ENCODE measurements at regions not wholly inside any gene's neighbourhood (a gene's known extent, or its start where the extent isn't known, plus 50 kb on each side); places are given as distances from the start of the nearest gene placed in this dataset.

DNA sequence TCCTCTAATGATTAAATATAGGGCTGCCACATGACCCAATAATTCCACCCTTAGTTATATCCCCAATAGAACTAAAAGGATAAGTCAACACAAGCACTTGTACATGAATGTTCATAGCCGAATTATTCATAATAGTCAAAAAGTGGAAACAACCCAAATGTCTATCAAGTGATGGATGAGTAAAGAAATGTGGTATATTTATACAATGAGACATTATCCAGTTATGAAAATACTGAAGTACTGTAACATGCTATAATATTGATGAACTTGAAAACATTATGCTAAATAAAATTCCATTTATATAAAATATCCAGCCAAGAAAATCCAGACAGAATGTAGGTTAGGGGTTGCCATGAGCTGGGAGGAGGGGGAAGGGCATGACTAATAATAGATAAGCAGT, 436.7 kb upstream of the AADAT start:
- Histone ChIP-seq H3K9me3 (no peaks in the 10 kb centered on the region), H3K4me3 (no peak overlapping the region), H3K4me2 (no peak overlapping the region), H3K4me1 (no peaks in the 10 kb centered on the region), H3K27ac (no peak overlapping the region)
- WGBS (ENCODE audit: missing lambda C conversion rate), result 15% methylated on average over 1 of the region's 1 CpG
- DNase-seq (ENCODE audit: low read depth in 1 of 2, low spot score in 1 of 2) (no peak), ATAC-seq (no peak), FAIRE-seq (no peak)
- ChIA-PET POLR2A (no interaction called here), CTCF (no interaction called here)
- TF ChIP-seq EHF (CRISPR knock-in tag; IDR thresholded peaks at IDR 0.05), result no peak
- TF ChIP-seq BHLHE40 (IDR thresholded peaks at IDR 0.05; ENCODE audit: low read depth, low read length), result no peak
- TF ChIP-seq, protein P1, sequence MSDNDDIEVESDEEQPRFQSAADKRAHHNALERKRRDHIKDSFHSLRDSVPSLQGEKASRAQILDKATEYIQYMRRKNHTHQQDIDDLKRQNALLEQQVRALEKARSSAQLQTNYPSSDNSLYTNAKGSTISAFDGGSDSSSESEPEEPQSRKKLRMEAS (IDR thresholded peaks at IDR 0.05), result no peak
- no peak for TF ChIP-seq EP300 (IDR thresholded peaks at IDR 0.05)
- no peak for TF ChIP-seq NPAS2 (CRISPR knock-in tag; IDR thresholded peaks at IDR 0.05; ENCODE audit: borderline replicate concordance)
- no peak for TF ChIP-seq JUN (IDR thresholded peaks at IDR 0.05)
- TF ChIP-seq SREBF2 (IDR thresholded peaks at IDR 0.05), result no peak
- TF ChIP-seq CHD2 (IDR thresholded peaks at IDR 0.05; ENCODE audit: low read length, partially characterized antibody), result no peak
- TF ChIP-seq CTCF (IDR thresholded peaks at IDR 0.05), result no peak

- 37% methylated on average over 5 of the region's 5 CpGs for WGBS (ENCODE audit: missing lambda C conversion rate)
- no peak for TF ChIP-seq CBX2 (IDR thresholded peaks at IDR 0.05; ENCODE audit: borderline replicate concordance, low read depth)
- no peak for TF ChIP-seq ESRRA (IDR thresholded peaks at IDR 0.05; ENCODE audit: borderline replicate concordance, low read length)
- TF ChIP-seq, protein P1 (IDR thresholded peaks at IDR 0.05), result no peak
- no peak for TF ChIP-seq KDM1A (IDR thresholded peaks at IDR 0.05; ENCODE audit: low read depth)
- no peak for TF ChIP-seq RNF2 (IDR thresholded peaks at IDR 0.05; ENCODE audit: borderline replicate concordance, low read depth)
- no peak for TF ChIP-seq ZFP36 (IDR thresholded peaks at IDR 0.05; ENCODE audit: borderline replicate concordance, partially characterized antibody)
- TF ChIP-seq NFE2L2 (conservative IDR thresholded peaks at IDR 0.05; ENCODE audit: low read length), result no peak
- no peak for FAIRE-seq
These were observed 432.7 kb upstream of the AADAT start for GRCh38 chr4:170522427-170522970.

DNA sequence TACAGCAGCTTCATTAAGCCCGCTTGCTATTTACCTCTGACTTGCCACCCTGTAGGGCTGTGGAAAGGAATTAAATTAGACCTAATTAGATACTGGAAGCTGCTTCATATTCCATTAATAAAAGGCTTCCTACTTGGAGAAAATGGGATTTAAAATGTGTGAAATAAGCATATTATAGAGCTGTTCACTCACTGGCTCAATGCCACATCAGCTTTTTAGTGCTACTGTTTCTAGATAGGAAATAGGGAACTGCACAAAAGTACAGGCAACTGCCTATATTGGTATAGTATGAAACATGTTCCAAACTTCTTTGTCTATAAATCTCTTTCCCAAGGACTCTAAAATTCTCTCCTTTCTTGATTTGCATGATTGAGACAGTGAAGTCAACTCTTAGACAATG, 407.9 kb upstream of the AADAT start:
- no peak for DNase-seq (ENCODE audit: low read depth in 1 of 2, low spot score in 1 of 2)
- ATAC-seq, result no peak
- TF ChIP-seq EP300 (IDR thresholded peaks at IDR 0.05) (no peak), FOSL2 (IDR thresholded peaks at IDR 0.05) (no peak), FOSL2 (CRISPR knock-in tag; IDR thresholded peaks at IDR 0.05) (no peak), HOXB5 (CRISPR knock-in tag; IDR thresholded peaks at IDR 0.05) (no peak)
- ChIA-PET POLR2A (no interaction called here), CTCF (no interaction called here)
- FAIRE-seq, result no peak
- Histone ChIP-seq H3K27ac (no peak overlapping the region), H3K4me2 (peak overlapping the region; percentile 57), H3K4me3 (no peak overlapping the region; the same call in 2 of the 3 replicates), H3K9me3 (no peaks in the 10 kb centered on the region), H3K4me1 (no peaks in the 10 kb centered on the region)
- 18% methylated on average over 1 of the region's 1 CpG for WGBS (ENCODE audit: missing lambda C conversion rate)

More at GRCh38 chr4:170522427-170522970, 432.7 kb upstream of the AADAT start:
- no peak overlapping the region for H3K27ac ChIP-seq
- H3K4me1 ChIP-seq, result no peaks in the 10 kb centered on the region
- no peak for ATAC-seq
- H3K4me2 ChIP-seq, result no peak overlapping the region
- no peak overlapping the region for H3K4me3 ChIP-seq
- no peaks in the 10 kb centered on the region for H3K9me3 ChIP-seq
- CTCF ChIA-PET, result no interaction called here
- POLR2A ChIA-PET, result no interaction called here
- no peak for DNase-seq (ENCODE audit: low read depth in 1 of 2, low spot score in 1 of 2)

GRCh38 chr4:170497112-170497511, 407.4 kb upstream of the AADAT start:
- no peaks in the 10 kb centered on the region for H3K9me3 ChIP-seq
- no peak for FAIRE-seq
- CTCF ChIA-PET, result no interaction called here
- DNase-seq (ENCODE audit: low read depth in 1 of 2, low spot score in 1 of 2), result peak in 1 of 2 experiments; percentile 1
- ATAC-seq, result no peak; a peak in 1 of 6 replicates
- H3K27ac ChIP-seq, result no peak overlapping the region
- TF ChIP-seq CBX8 (IDR thresholded peaks at IDR 0.05) (no peak), BHLHE40 (IDR thresholded peaks at IDR 0.05; ENCODE audit: low read depth, low read length) (no peak)
- no peaks in the 10 kb centered on the region for H3K4me1 ChIP-seq
- peak overlapping the region; percentile 31; the same call in 2 of the 3 replicates for H3K4me3 ChIP-seq
- H3K4me2 ChIP-seq, result peak overlapping the region; percentile 57
- POLR2A ChIA-PET, result no interaction called here
- 9% methylated on average over 12 of the region's 12 CpGs for WGBS (ENCODE audit: missing lambda C conversion rate)

All from A549 (cell line).